Natural killer cell (primary cell): ENCODE measurements at regions not wholly inside any gene's neighbourhood (a gene's known extent, or its start where the extent isn't known, plus 50 kb on each side); places are given as distances from the start of the nearest gene placed in this dataset.

Experiments used
- ATAC-seq, 3 donors: fragments of 150-1000 bp in 2 of 3; fragments of 200-7000 bp in 1 of 3; cut with Tn5 transposase; 1 replicate in 1 of 3; 2 replicates in 2 of 3; pipeline ENCODE4 v1.10.0; 2021; ENCODE audit warnings: mild to moderate bottlenecking in 2 of 3, moderate library complexity in 2 of 3
- DNase-seq, 2 donors: peaks; one replicate each; pipeline versions ENCODE4 v3.0.0 to v3.0.0-alpha.2; 2013 to 2021; ENCODE audit warnings: mixed read lengths in 1 of 2
- H3K27ac ChIP-seq: one replicate; pipeline ENCODE4 v1.5.1; 2013; ENCODE audit warnings: mild to moderate bottlenecking, low read length
- H3K27me3 ChIP-seq: one replicate; pipeline ENCODE4 v1.6.1; 2013; ENCODE audit warnings: low read length; ENCODE audit not compliant: control insufficient read depth, insufficient read depth
- H3K36me3 ChIP-seq: one replicate; pipeline ENCODE4 v1.6.1; 2013; ENCODE audit warnings: low read length; ENCODE audit not compliant: control insufficient read depth, insufficient read depth
- H3K4me1 ChIP-seq: one replicate; pipeline ENCODE4 v1.6.1; 2013; ENCODE audit warnings: low read length; ENCODE audit not compliant: control insufficient read depth, insufficient read depth
- H3K4me3 ChIP-seq: one replicate; pipeline ENCODE4 v1.5.1; 2013; ENCODE audit warnings: low read length
- H3K9me3 ChIP-seq: one replicate; pipeline ENCODE4 v1.6.1; 2013; ENCODE audit warnings: low read length; ENCODE audit not compliant: control insufficient read depth, insufficient read depth
- H3K27ac Mint-ChIP-seq, 2 donors: one replicate each; pipeline ENCODE4 v1.8.0; 2022; ENCODE audit warnings: mild to moderate bottlenecking in 2 of 2, mixed read lengths in 2 of 2, moderate library complexity in 1 of 2
- H3K27me3 Mint-ChIP-seq, 2 donors: one replicate each; pipeline ENCODE4 v1.8.0; 2022; ENCODE audit warnings: low read depth in 2 of 2, mixed read lengths in 2 of 2
- H3K36me3 Mint-ChIP-seq: one replicate; pipeline ENCODE4 v1.8.0; 2022; ENCODE audit warnings: mixed read lengths
- H3K4me1 Mint-ChIP-seq, 2 donors: one replicate each; pipeline ENCODE4 v1.8.0; 2022; ENCODE audit warnings: mixed read lengths in 2 of 2
- H3K4me3 Mint-ChIP-seq: one replicate; pipeline ENCODE4 v1.8.0; 2022; ENCODE audit warnings: mild to moderate bottlenecking, moderate library complexity, mixed read lengths
- H3K9me3 Mint-ChIP-seq, 2 donors: one replicate each; pipeline ENCODE4 v1.8.0; 2022; ENCODE audit warnings: mixed read lengths in 2 of 2
- WGBS: methylation state at CpG from one replicate; pipeline ENCODE4 v1.1.7; 2013; ENCODE audit warnings: missing lambda C conversion rate; ENCODE audit not compliant: insufficient coverage; 5-methylcytosine and 5-hydroxymethylcytosine counted together
- intact Hi-C: fragments of 100-400 bp; cut with micrococcal nuclease; formaldehyde crosslinking; loops from one replicate; pipeline ENCODE4 v1.14.2; 2022
- TF ChIP-seq, protein P1 (sequence below): fragments of 200-600 bp; IDR thresholded peaks from one replicate; pipeline ENCODE4 v1.8.0; 2022; ENCODE audit warnings: antibody characterized with exemption

DNA sequence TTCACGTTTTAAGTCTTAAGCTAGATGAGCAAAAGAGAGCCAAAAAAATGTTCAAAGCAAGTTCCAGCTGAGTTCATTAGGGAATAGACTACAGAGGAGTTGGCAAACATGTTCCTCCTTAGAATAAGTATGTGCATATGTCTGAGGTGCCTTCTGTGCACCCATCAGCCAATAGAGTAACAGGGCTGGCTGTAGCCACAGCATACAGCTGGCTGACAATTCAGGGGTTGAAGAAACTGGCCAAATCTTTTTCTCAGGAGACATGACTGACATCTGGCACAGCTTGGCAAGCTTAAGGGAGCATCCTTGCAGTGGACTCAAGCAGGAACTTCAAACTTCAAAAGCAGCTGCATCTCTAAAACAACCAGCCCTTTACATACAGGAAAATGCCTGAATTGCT is 414.8 kb upstream of the PCDH20 start:
- Mint-ChIP-seq H3K27me3 (no peaks in the 10 kb centered on the region), H3K36me3 (peaks cover 9% of the 10 kb centered on the region), H3K4me1 (no peaks in the 10 kb centered on the region), H3K4me3 (no peak overlapping the region), H3K27ac (no peak overlapping the region), H3K9me3 (peaks cover 10% of the 10 kb centered on the region in 2 donors)
- Histone ChIP-seq H3K4me1 (no peaks in the 10 kb centered on the region), H3K9me3 (peaks cover 7% of the 10 kb centered on the region), H3K27me3 (no peaks in the 10 kb centered on the region), H3K27ac (no peak overlapping the region), H3K4me3 (no peak overlapping the region), H3K36me3 (no peaks in the 10 kb centered on the region)
- WGBS = 58% methylated on average over 1 of the region's 1 CpG
- TF ChIP-seq, protein P1, sequence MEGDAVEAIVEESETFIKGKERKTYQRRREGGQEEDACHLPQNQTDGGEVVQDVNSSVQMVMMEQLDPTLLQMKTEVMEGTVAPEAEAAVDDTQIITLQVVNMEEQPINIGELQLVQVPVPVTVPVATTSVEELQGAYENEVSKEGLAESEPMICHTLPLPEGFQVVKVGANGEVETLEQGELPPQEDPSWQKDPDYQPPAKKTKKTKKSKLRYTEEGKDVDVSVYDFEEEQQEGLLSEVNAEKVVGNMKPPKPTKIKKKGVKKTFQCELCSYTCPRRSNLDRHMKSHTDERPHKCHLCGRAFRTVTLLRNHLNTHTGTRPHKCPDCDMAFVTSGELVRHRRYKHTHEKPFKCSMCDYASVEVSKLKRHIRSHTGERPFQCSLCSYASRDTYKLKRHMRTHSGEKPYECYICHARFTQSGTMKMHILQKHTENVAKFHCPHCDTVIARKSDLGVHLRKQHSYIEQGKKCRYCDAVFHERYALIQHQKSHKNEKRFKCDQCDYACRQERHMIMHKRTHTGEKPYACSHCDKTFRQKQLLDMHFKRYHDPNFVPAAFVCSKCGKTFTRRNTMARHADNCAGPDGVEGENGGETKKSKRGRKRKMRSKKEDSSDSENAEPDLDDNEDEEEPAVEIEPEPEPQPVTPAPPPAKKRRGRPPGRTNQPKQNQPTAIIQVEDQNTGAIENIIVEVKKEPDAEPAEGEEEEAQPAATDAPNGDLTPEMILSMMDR = no peak
- DNase-seq = no peak
- intact Hi-C loops = no loop called here
- ATAC-seq = no peak

DNA sequence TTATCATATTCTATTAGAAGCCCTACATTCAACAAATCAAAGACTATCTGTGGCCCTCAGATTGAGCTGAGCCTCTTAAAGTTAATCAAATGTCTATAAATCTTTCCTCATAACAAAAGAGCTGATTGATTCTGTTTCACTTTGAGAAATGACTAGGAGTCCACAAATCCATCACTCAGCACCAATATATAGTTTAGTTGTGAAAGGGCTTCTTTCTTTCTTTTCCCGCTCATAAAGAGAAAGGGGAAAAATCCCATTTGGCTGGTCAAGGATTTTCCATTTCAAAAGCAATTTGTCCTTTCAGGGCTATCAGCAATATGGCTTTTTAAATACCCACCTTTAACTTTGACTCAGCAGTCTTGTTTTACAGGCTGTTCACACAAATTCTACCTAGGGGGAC is 408.5 kb upstream of the PCDH20 start:
- WGBS = 71% methylated on average over 1 of the region's 1 CpG
- H3K9me3 ChIP-seq = peaks cover 2% of the 10 kb centered on the region
- TF ChIP-seq, protein P1 = no peak
- H3K27ac ChIP-seq = no peak overlapping the region
- DNase-seq (no peak), ATAC-seq (no peak)
- no peaks in the 10 kb centered on the region for H3K27me3 ChIP-seq
- H3K36me3 ChIP-seq = no peaks in the 10 kb centered on the region
- Mint-ChIP-seq H3K27ac (no peak overlapping the region), H3K4me1 (no peaks in the 10 kb centered on the region), H3K36me3 (peaks cover 15% of the 10 kb centered on the region), H3K4me3 (no peak overlapping the region), H3K27me3 (no peaks in the 10 kb centered on the region), H3K9me3 (peaks cover 13% of the 10 kb centered on the region in 2 donors)
- H3K4me3 ChIP-seq = no peak overlapping the region
- H3K4me1 ChIP-seq = no peaks in the 10 kb centered on the region
- intact Hi-C loops = no loop called here

DNA sequence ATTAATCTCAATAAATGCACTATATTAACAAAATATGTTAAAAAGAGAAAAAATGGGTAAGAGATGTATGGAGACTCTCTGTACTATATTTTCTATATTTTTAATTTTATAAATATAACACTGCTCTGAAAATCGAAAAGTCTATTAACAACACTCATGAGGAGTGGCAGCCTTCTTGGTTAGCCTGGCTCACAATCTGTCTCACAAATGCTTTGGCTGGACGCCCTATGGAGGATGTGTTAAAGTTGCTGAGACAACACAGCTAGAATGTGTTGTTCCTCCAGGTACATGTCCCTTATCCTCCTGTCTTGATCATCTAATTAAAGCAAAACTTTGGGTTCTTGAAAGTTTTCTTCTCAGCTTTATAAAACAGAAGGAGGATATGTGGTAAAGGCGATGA is 396.6 kb upstream of the PCDH20 start:
- DNase-seq (no peak), ATAC-seq (no peak)
- H3K9me3 ChIP-seq = peaks cover 4% of the 10 kb centered on the region
- 75% methylated on average over 1 of the region's 3 CpGs for WGBS
- no peaks in the 10 kb centered on the region for H3K4me1 ChIP-seq
- H3K4me1 Mint-ChIP-seq = no peaks in the 10 kb centered on the region
- TF ChIP-seq, protein P1 = no peak
- no peak overlapping the region for H3K4me3 ChIP-seq
- no peaks in the 10 kb centered on the region for H3K27me3 ChIP-seq
- H3K36me3 ChIP-seq = no peaks in the 10 kb centered on the region
- intact Hi-C loops = no loop called here
- no peak overlapping the region for H3K27ac Mint-ChIP-seq
- H3K27me3 Mint-ChIP-seq = no peaks in the 10 kb centered on the region
- H3K36me3 Mint-ChIP-seq = peaks cover 9% of the 10 kb centered on the region
- H3K27ac ChIP-seq = no peak overlapping the region
- H3K9me3 Mint-ChIP-seq = peaks cover 11 to 25% of the 10 kb centered on the region in 2 donors
- no peak overlapping the region for H3K4me3 Mint-ChIP-seq

DNA sequence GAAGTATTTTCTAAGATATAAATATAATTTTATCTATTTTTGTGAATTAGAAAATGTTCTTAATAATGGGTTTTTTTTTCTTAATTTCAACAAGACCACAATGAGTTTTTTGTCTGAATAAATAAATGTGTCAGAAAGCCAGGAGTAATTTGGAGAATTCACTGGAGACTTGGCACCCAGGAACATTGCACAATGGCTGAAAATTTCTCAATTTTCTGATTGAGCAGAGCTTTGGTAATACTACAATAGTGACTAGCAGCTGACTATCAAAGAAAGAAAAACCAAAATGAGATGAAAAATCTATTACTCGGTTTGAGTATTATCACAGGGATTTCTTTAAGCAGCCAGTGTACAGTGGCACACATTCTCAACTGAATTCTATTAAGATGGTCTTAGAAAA is 394.4 kb upstream of the PCDH20 start:
- no peaks in the 10 kb centered on the region for H3K27me3 Mint-ChIP-seq
- Histone ChIP-seq H3K36me3 (no peaks in the 10 kb centered on the region), H3K4me1 (no peaks in the 10 kb centered on the region), H3K9me3 (no peaks in the 10 kb centered on the region), H3K4me3 (no peak overlapping the region), H3K27ac (no peak overlapping the region), H3K27me3 (no peaks in the 10 kb centered on the region)
- H3K27ac Mint-ChIP-seq = no peak overlapping the region
- H3K9me3 Mint-ChIP-seq = peaks cover 11 to 18% of the 10 kb centered on the region in 2 donors
- H3K4me3 Mint-ChIP-seq = no peak overlapping the region
- peaks cover 19% of the 10 kb centered on the region for H3K36me3 Mint-ChIP-seq
- intact Hi-C loops = no loop called here
- TF ChIP-seq, protein P1 = no peak
- DNase-seq (no peak), ATAC-seq (no peak)
- 55% methylated on average over 1 of the region's 1 CpG for WGBS
- no peaks in the 10 kb centered on the region for H3K4me1 Mint-ChIP-seq
